Lower leg skin (tissue), 4 donors: ENCODE measurements at regions not wholly inside any gene's neighbourhood (a gene's known extent, or its start where the extent isn't known, plus 50 kb on each side); places are given as distances from the start of the nearest gene placed in this dataset.

Source experiments
- DNase-seq, 2 donors: peaks; one replicate each; pipeline ENCODE4 v3.0.0-alpha.2; 2019; ENCODE audit warnings: low spot score in 2 of 2
- H3K4me3 ChIP-seq: fragments of 200-600 bp; sonication (generic); 2 replicates; pipeline ENCODE4 v1.5.1; 2017; ENCODE audit warnings: mild to moderate bottlenecking, low read depth; ENCODE audit not compliant: poor library complexity, severe bottlenecking
- CTCF ChIP-seq, 3 donors: fragments of 450-650 bp; IDR thresholded peaks; one replicate each; pipeline ENCODE4 v1.5.1; 2016; ENCODE audit warnings: antibody characterized with exemption in 3 of 3, mild to moderate bottlenecking in 3 of 3, moderate library complexity in 2 of 3
- POLR2A ChIP-seq, 2 donors: fragments of 450-650 bp; IDR thresholded peaks; one replicate each; pipeline ENCODE4 v1.6.1; 2016 to 2017; ENCODE audit warnings: antibody characterized with exemption in 2 of 2, mild to moderate bottlenecking in 1 of 2, moderate library complexity in 1 of 2
- WGBS, 2 donors: methylation state at CpG; one replicate each; pipeline ENCODE4 v1.1.5; 2018; 5-methylcytosine and 5-hydroxymethylcytosine counted together
- intact Hi-C: fragments of 100-400 bp; cut with DNase I; formaldehyde crosslinking; loops from one replicate; pipeline ENCODE4 v1.15.0; 2023; ENCODE audit warnings: low total_unique reads

- intact Hi-C loops, result no loop called here
- no peak overlapping the region for H3K4me3 ChIP-seq
- DNase-seq, result peak in 1 of 2 donors; percentile 39
- 25 to 27% methylated on average over 8 of the region's 8 CpGs for WGBS, 2 donors
- TF ChIP-seq POLR2A (IDR thresholded peaks at IDR 0.05), result no peak
- TF ChIP-seq CTCF (IDR thresholded peaks at IDR 0.05), result no peak
Measured at GRCh38 chr2:133972786-133973185, 281.1 kb upstream of the MGAT5 start.

- no peak overlapping the region for H3K4me3 ChIP-seq
- WGBS, 2 donors, result 100% methylated on average over 1 of the region's 1 CpG
- no peak for DNase-seq
Measured at GRCh38 chr2:133974353-133974752, 279.5 kb upstream of the MGAT5 start.

GRCh38 chr2:133975135-133975534, 278.7 kb upstream of the MGAT5 start:
- 34 to 50% methylated on average over 1 of the region's 1 CpG for WGBS, 2 donors
- DNase-seq, result no peak
- TF ChIP-seq CTCF (IDR thresholded peaks at IDR 0.05), result no peak
- TF ChIP-seq POLR2A (IDR thresholded peaks at IDR 0.05), result no peak
- intact Hi-C loops, result no loop called here
- H3K4me3 ChIP-seq, result no peak overlapping the region

More at GRCh38 chr2:133974353-133974752, 279.5 kb upstream of the MGAT5 start:
- TF ChIP-seq POLR2A (IDR thresholded peaks at IDR 0.05) (no peak), CTCF (IDR thresholded peaks at IDR 0.05) (no peak)
- intact Hi-C loops, result no loop called here

- intact Hi-C loops, result no loop called here
- DNase-seq, result no peak
- no peak overlapping the region for H3K4me3 ChIP-seq
- TF ChIP-seq CTCF (IDR thresholded peaks at IDR 0.05) (no peak), POLR2A (IDR thresholded peaks at IDR 0.05) (no peak)
- WGBS, 2 donors, result 44 to 47% methylated on average over 2 of the region's 2 CpGs
Measured at GRCh38 chr2:133975676-133976428, 278.0 kb upstream of the MGAT5 start.

GRCh38 chr2:133976659-133977058, 277.2 kb upstream of the MGAT5 start:
- DNase-seq, result no peak
- TF ChIP-seq POLR2A (IDR thresholded peaks at IDR 0.05), result no peak
- no peak for TF ChIP-seq CTCF (IDR thresholded peaks at IDR 0.05)
- no peak overlapping the region for H3K4me3 ChIP-seq
- intact Hi-C loops, result no loop called here

- intact Hi-C loops, result no loop called here
- H3K4me3 ChIP-seq, result no peak overlapping the region
- DNase-seq, result no peak
- 41 to 58% methylated on average over 4 of the region's 4 CpGs for WGBS, 2 donors
- TF ChIP-seq CTCF (IDR thresholded peaks at IDR 0.05) (no peak), POLR2A (IDR thresholded peaks at IDR 0.05) (no peak)
Measured at GRCh38 chr2:133977405-133977804, 276.5 kb upstream of the MGAT5 start.
